ENCODE measurements at regions not wholly inside any gene's neighbourhood (a gene's known extent, or its start where the extent isn't known, plus 50 kb on each side); places are given as distances from the start of the nearest gene placed in this dataset.

DNA sequence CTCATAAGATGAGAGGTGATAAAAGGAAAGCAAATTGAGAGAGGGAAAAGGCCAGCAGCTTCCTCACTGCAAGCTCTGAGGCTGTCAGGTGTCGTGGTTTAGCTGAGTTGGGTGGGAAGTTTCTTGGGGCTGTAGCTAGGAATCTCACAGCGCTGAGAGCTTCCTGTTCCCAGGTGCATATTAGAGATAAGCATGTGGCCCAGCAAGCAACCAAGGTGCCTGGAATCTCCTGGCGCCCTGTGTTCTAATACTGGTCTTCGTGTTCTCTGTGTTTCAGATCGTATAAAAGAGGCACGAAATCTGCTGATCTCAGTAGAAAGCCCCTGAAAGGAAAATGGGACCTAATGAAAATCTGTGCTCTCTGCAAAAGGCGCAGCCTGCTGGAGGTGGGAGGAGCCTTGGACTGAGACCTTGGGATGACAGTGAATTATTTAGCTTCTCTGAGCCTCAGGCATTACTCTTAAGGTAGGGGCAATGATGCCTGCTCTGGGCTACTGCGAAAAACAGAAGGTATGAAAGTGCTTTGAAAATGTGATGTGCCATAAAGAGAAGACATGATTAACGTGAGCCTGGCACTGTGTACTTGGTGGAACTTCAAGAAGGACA is 499.9 kb downstream of the TBL1XR1 start:
- H3K9me3 ChIP-seq (replicated peaks in 1 of 2; ENCODE audit: control insufficient read depth in 1 of 2, insufficient read depth in 1 of 2, low read length in 2 of 2), result no peaks in the 10 kb centered on the region
- H3K9ac ChIP-seq (ENCODE audit: insufficient read depth, low read length, poor library complexity, severe bottlenecking), result no peak overlapping the region
- H3K36me3 ChIP-seq (replicated peaks in 1 of 2; ENCODE audit: control insufficient read depth in 1 of 2, insufficient read depth in 2 of 2, low read length in 2 of 2), result no peaks in the 10 kb centered on the region
- no peaks in the 10 kb centered on the region for H3K4me1 Mint-ChIP-seq
- 30% methylated on average over 6 of the region's 9 CpGs for WGBS (ENCODE audit: insufficient coverage)
- peaks cover 0 to 1% (median 0%) of the 10 kb centered on the region in 3 donors for H3K27me3 Mint-ChIP-seq (ENCODE audit: low read depth in 3 of 3)
- intact Hi-C loops (cut with micrococcal nuclease), result no loop called here
- H3K9me3 Mint-ChIP-seq, result peaks cover 0 to 4% (median 0%) of the 10 kb centered on the region in 7 donors
- DNase-seq, result no peak
- H3K27ac Mint-ChIP-seq, result peak overlapping the region in 1 of 7 donors; percentile 12
- H3K27ac ChIP-seq (ENCODE audit: low read depth in 1 of 2, low read length in 2 of 2), result no peak overlapping the region
- no peak overlapping the region for H3K4me3 ChIP-seq (replicated peaks in 1 of 3; ENCODE audit: low read depth in 2 of 3, low read length in 3 of 3)
- no peaks in the 10 kb centered on the region for H3K36me3 Mint-ChIP-seq
- H3K4me2 ChIP-seq (replicated peaks; ENCODE audit: extremely low read depth, low read length, poor library complexity, severe bottlenecking), result no peak overlapping the region
- H3K79me2 ChIP-seq (ENCODE audit: insufficient read depth, low read length), result no peaks in the 10 kb centered on the region
- no peaks in the 10 kb centered on the region for H4K20me1 ChIP-seq (ENCODE audit: insufficient read depth, low read length)
- no peaks in the 10 kb centered on the region for H3K4me1 ChIP-seq (ENCODE audit: control insufficient read depth in 1 of 2, insufficient read depth in 2 of 2, low read length in 2 of 2)
- no peaks in the 10 kb centered on the region for H3K27me3 ChIP-seq (ENCODE audit: control insufficient read depth in 2 of 2, insufficient read depth in 2 of 2, low read length in 2 of 2)
- TF ChIP-seq, protein P1, sequence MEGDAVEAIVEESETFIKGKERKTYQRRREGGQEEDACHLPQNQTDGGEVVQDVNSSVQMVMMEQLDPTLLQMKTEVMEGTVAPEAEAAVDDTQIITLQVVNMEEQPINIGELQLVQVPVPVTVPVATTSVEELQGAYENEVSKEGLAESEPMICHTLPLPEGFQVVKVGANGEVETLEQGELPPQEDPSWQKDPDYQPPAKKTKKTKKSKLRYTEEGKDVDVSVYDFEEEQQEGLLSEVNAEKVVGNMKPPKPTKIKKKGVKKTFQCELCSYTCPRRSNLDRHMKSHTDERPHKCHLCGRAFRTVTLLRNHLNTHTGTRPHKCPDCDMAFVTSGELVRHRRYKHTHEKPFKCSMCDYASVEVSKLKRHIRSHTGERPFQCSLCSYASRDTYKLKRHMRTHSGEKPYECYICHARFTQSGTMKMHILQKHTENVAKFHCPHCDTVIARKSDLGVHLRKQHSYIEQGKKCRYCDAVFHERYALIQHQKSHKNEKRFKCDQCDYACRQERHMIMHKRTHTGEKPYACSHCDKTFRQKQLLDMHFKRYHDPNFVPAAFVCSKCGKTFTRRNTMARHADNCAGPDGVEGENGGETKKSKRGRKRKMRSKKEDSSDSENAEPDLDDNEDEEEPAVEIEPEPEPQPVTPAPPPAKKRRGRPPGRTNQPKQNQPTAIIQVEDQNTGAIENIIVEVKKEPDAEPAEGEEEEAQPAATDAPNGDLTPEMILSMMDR (IDR thresholded peaks at IDR 0.05), result no peak
- no peak overlapping the region for H3K4me3 Mint-ChIP-seq
- H2AFZ ChIP-seq (ENCODE audit: insufficient read depth, low read depth, low read length, poor library complexity, severe bottlenecking), result no peak overlapping the region

DNA sequence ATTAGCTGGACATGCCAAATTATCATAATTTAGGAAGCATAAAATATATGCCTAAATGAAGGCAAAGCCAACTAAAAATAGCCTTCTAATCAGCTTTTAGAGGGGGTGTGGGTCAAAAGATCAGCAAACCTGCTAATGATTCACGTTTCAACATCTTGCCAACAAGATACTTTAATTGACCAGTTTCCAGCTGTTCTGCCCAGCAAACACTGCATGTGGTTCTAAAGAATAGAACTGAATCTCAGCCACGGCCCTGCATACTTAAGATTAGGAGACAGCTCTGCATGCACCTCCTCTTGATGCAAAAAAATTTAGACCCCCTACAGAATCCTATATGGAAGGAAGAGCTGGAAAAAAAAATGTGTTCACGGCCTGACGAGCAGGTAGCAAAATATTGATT is 500.5 kb downstream of the TBL1XR1 start:
- Mint-ChIP-seq H3K27ac (no peak overlapping the region), H3K9me3 (peaks cover 0 to 4% (median 0%) of the 10 kb centered on the region in 7 donors), H3K4me3 (no peak overlapping the region), H3K36me3 (no peaks in the 10 kb centered on the region), H3K4me1 (no peaks in the 10 kb centered on the region), H3K27me3 (ENCODE audit: low read depth in 3 of 3) (peaks cover 0 to 1% (median 0%) of the 10 kb centered on the region in 3 donors)
- Histone ChIP-seq H4K20me1 (ENCODE audit: insufficient read depth, low read length) (no peaks in the 10 kb centered on the region), H3K27me3 (ENCODE audit: control insufficient read depth in 2 of 2, insufficient read depth in 2 of 2, low read length in 2 of 2) (no peaks in the 10 kb centered on the region), H3K4me3 (replicated peaks in 1 of 3; ENCODE audit: low read depth in 2 of 3, low read length in 3 of 3) (no peak overlapping the region), H3K27ac (ENCODE audit: low read depth in 1 of 2, low read length in 2 of 2) (no peak overlapping the region), H3K36me3 (replicated peaks in 1 of 2; ENCODE audit: control insufficient read depth in 1 of 2, insufficient read depth in 2 of 2, low read length in 2 of 2) (no peaks in the 10 kb centered on the region), H3K9me3 (replicated peaks in 1 of 2; ENCODE audit: control insufficient read depth in 1 of 2, insufficient read depth in 1 of 2, low read length in 2 of 2) (no peaks in the 10 kb centered on the region), H3K4me2 (replicated peaks; ENCODE audit: extremely low read depth, low read length, poor library complexity, severe bottlenecking) (no peak overlapping the region), H3K79me2 (ENCODE audit: insufficient read depth, low read length) (no peaks in the 10 kb centered on the region), H3K9ac (ENCODE audit: insufficient read depth, low read length, poor library complexity, severe bottlenecking) (no peak overlapping the region), H3K4me1 (ENCODE audit: control insufficient read depth in 1 of 2, insufficient read depth in 2 of 2, low read length in 2 of 2) (no peaks in the 10 kb centered on the region), H2AFZ (ENCODE audit: insufficient read depth, low read depth, low read length, poor library complexity, severe bottlenecking) (no peak overlapping the region)
- DNase-seq, result no peak
- WGBS (ENCODE audit: insufficient coverage), result 59% methylated on average over 2 of the region's 4 CpGs
- TF ChIP-seq, protein P1 (IDR thresholded peaks at IDR 0.05), result no peak
- intact Hi-C loops (cut with micrococcal nuclease), result no loop called here
